ENCODE measurements at regions not wholly inside any gene's neighbourhood (a gene's known extent, or its start where the extent isn't known, plus 50 kb on each side); places are given as distances from the start of the nearest gene placed in this dataset.
"Not testable (repeated sequence)": the region's sequence is repeated elsewhere in the genome, so short reads cannot be mapped to it uniquely, and the experiment has no call there.

DNA sequence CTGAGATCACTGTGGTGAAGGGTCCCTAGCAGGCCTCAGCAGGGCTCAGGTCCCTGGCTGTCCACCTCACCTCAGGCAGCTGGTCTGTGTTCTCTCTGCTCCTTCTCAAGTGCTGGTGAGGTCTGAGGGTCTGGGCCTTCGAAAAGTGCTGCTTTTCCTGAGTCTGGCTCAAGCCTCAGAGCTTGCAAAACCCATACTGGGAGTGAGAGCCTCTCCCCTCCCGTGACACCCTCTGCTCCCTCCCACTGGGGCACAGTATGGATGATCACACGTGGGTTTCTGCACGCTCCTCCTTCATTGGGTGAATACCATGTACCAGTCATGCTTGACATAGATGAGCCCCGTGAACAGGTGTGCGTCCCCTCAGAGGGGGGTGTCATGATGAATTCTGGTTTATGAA, 73.3 kb upstream of the WASF3 start:
- DNase-seq, result no peak

DNA sequence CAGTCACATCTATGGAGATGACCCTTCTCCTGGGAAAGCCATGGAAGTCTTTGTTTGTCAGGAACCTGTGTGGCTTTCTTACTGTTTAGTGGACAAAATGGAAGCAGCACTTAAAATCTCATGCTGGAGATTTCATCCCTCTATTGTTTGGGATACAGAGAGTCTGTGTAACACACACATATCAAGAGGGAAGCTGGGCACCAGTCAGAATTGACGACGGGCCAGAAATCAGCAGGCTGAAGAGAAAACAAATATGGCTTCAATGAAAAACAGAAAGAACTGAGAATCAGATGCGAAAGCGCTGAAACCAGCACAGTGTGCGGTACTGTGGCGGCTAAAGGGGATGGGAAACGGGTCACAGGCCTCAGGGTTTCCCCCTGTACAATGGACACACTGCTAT, 72.2 kb upstream of the WASF3 start:
- no peak for DNase-seq

DNA sequence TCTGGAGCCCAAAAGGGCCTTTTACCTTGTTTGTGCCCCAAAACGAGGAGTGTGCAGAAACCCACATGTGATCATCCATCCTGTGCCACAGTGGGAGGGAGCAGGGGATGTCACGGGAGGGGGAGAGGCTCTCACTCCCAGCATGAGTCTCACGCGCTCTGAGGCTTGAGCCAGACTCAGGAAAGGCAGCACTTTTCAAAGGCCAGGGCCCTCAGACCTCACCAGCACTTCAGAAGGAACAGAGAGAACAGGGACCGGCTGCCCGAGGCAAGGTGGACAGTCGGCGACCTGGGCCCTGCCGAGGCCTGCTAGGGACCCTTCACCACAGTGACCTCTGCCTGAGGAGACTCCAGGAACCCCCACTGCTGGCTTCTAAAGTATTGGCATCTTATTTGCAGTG, 71.7 kb upstream of the WASF3 start:
- no peak for DNase-seq

DNA sequence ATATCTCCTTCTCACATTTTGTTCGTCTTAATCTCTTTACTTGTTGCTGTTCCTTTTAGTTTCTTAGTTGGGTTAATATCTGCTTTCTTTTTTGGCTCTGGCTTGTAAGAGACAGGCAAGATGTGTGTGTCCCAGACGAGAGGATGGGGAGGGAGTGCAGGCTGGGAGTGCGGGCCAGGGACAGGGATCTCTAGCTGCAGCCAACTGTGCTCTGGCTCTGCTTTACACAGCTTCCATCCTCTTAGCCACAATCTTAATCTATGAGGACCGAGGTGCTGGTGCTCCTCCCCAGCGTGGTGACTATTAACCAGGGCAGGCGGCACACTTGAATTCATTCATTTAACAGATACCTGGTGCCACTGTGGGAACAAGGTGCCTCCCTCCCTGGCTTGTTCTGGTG, 70.9 kb upstream of the WASF3 start:
- DNase-seq, result no peak

DNA sequence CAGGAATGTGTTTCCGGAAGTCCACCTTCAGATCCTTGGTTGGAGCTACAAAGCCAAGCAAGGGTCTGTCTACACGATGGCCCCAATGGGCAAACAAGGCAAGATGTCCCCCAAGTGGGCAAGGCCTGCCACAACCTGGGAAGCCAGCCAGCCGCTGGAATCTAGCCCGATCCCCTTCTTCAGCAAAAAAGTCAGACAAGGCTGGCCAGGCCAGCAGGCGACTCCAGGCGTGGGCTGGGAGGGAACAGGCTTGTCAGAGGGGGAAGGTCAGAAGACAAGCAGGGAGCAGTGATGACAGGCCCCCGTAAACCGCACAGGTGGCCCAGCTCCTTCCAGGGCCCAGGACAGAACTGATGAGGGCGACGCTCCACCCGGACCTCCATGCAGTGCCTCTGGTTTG, 69.7 kb upstream of the WASF3 start:
- no peak for DNase-seq

DNA sequence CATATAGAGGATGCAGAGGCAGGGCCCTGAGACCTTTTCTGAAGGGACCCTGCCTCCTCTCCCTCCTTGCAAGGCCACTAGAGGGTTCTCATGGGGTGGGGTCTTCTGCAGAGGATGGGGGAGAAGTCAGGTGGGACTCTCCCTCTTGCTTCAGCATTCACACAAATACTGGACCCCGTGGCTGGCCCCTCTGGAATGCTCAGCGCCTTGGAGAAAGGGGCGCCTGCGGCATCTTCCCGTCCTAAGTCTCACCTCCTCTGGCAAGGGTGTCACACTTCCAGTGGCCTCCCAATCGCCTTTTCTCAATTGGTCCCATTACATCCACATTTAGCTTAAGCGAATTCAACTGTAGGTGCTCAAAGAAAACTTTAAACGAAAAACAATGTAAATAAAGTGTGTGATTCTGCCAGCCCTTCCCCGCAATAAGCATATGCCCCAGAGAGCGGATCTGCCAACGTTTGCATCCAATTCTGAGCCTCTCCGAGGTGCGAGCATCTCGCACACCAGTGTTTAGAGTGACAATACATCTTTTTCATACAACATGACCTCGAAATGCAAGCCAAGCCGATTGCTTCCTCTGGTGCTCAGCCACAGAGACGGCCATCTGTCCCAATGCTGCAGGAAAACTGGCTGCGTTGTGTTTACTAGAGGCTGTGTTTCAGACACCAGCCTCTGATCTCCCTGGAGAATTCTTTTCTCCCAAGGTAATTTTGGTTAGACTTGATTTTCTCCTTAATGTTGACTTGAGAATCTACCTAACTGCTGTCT, 69.1 kb upstream of the WASF3 start:
- DNase-seq, result no peak

DNA sequence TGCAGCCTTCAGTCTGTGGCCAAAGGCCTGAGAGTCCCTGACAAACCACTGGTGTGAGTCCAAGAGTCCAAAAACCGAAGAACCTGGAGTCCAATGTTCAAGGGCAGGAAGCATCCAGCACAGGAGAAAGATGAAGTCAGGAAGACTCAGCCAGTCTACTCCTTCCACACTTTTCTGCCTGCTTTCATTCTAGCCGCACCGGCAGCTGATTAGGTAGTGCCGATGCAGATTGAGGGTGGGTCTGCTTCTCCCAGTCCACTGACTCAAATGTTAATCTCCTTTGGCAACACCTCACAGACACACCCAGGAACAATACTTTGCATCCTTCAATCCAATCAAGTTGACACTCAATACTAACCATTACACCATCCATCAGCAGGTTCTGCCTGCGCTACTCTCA, 65.2 kb upstream of the WASF3 start:
- not testable (repeated sequence) for DNase-seq

DNA sequence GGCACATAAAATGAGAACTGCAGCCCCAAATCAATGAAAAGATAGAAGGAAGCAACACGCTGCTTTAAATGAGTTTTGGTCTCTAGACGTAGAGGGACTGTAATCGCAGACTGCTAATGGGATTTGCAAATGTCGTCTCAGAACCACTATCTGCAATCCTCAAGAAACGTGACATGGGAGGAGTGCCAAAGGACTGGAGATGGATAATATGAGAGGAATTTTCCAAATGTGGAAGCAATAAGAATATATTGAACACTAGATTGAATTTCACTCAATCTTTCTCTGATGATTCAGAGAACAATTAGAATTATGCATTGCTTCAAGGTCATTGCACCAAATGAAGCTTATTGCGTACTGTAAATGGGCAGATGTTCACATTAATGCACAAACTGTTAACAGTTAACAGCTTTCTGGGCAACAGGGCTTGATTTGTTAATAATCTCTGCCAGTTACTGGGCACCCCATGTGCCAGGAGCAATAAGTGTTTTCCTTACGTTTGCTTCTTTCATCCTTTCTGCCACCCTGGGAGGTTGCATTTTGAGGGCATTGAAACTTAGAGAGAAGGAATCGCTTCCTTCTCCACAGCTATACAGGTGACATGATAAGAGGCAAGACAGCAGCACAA, 62.8 kb upstream of the WASF3 start:
- no peak for DNase-seq

DNA sequence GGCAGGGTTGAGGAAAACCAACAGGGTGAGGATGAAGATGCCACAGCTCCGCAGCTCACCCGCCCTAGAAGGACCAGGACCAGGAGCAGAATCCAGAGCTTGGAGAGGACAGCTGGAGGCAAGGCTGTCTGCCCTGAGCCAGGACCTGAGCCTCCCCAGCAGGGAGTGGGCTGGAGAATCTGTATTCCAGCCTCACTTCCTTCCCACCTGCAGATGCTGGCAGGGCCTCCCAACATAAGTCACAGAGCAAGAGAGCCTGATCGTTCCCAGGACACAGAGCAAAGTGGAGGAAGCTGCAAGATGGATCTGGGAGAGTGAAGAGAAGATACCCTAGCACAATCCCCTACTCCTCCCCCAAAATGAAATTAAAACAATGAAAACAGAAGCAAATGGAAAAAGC, 61.7 kb upstream of the WASF3 start:
- DNase-seq, result no peak

DNA sequence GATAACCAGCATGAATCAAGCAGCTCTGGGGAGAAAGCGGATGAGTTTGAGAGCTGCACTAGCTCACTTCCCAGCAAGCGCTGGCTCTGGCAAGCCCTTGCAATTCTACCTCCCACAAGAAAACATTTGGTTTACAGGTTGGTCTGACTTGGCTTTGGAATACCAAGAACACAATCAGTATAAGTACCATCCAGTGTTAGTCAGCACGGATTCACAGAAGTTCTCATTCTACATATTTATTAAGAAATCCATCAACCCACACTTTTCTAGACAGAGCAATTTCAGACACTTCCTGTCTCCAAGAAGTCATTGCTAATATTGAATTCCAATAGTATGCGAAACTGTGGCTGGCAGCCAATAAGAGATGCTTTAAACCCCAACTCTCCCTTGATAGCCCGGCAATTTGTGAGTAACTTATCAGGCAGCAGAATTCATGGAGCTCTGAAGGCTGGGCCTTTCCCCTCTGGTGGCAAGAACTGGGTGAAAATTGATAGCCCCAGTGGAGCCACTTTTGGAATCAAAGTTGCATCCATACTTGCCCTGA, 59.4 kb upstream of the WASF3 start:
- no peak for DNase-seq

DNA sequence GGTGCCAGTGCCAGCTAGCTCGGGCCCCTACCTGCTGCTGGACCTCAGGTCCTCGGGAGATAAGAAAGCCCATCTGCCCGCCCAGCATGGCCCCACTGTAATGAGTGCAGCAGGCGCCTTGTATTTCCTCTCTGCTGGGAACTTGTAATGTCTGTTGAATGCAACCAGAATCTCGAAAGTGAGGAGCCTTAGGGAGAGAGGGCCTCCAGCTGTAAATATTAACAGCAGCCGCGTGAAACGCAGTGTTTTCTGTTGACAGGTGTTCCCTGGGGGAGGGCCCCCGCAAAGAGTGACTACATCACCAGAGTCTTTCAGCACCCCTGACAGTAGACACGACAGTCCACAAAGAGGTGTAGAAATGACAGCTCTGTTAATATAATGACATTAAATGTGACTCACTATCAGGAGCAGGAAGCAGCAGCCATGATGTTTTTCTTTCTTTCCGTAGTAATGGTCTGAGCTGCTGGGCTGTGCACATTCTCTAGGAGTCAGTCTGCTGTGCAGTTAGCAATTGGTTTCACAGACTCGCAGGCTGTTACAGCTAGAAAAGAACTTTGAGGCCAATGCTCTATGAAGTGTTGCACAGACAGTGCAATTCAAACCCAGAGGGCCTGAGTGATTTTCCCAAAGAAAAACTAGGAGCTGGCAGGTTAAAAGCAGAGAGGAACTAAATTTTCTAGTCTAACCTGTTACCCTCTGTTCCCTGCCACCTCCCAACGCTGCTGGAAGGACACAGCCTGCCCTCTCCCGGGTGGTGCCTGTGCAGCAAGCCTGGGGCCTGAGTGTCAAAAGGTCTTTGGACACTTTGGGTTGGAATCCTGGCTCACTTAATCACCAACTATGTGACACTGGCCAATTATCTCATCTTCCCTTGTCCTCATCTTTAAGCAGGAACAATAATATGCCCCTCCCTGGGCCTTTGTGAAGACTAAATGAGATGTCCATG, 58.6 kb upstream of the WASF3 start:
- no peak for DNase-seq

DNA sequence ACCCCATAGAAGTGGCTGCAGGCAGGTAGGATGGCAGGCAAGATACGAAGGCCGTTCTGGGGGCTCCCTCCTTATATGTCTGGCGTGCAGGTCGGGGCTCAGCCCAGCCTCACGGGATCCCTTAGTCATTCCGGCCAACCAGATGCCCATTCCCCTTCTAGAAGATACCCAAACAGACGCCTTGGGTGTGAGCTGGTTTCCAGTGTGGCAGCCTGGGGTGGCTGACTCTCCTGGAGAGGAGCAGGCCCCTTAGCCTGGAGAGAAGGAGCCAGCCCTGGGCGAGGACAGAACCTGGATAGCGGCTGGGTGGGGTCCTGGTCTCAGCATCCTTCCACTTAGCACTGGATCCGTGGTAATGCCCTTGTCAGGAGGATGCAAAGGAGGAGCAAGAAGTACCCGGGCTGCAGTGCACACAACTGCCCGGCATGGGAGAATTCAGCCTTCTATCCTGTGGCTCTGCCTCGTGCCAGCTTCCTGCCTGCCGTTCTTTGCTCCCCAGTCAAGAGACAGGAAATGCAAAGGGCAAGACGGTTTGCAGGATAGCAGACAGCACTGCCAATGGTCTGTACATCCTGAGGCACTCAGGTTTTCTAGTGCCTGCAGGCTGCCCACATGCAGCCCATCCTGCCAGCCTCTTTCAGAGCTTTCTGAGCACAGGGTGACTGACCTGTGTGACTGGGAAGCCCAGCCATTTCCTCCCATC, 56.7 kb upstream of the WASF3 start:
- no peak for DNase-seq

DNA sequence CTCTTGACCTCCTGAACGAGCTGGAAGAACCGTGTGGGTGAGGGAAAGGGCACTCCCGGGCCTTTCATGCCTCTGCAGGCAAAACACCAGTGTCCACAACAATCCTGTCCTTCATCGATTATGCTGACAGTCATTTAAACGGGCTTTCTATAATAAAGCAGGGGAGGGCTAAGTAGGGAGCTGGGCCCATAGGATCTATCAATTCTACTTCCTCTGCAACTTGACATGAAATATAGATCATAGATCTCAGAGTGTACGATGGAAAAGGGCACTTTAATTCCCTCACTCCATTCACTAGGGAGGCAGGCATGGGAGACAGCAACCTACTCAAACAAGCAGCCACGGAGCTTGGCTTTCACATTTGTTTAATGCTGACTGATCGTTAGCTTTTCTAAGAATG, 55.8 kb upstream of the WASF3 start:
- DNase-seq, result no peak

DNA sequence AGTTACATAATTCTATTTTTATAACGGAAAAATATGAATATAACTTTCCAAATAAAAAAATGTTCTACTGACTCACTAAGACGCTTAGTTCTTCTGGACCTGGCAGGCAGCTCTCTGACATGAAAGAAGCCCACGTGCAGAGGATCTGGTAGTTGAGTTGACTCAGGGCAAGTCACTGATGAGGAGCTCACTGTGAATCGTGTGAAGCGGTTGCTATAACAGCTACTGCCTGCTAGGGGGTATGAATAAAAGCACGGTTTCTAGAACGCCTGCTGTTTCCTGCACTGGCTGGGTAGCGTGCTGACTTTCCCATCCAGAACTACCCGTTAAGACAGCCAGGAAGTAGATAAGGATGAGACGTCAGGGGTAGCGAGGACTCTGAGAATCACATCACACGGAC, 54.7 kb upstream of the WASF3 start:
- DNase-seq, result no peak

DNA sequence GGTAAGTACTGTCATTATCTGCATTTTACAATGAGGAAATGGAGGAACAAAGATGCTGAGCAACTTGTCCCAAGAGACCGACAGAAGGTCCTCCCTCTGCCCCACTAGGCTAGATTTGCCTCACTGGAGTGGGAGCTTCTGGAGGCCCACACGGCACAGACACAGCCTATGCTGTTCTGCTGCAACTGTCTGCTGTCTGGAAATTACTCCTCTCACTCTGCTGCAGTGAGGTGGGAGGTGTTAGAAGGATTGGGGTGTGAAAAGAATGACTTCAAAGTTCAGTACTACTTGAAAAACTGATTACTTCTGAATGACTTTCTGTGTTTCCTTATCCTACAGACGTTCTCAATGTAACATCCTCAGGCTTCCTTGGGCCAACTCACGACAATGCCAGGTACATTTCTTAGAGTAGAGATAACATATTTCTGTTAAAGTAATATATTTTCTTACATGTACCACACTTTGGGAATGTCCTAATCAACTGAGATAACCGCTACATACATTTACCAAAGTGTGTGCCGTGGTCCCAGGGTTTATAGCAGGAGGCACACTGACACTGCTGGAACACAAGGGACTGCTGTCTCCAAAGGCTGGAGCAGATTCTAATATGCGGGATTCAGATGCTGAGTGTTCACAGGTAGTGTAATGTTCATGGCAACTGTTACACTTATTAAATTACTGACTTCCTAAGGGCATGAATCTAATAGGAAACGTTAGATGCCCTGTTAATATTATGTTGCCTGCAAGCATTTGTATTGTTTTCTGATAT, 53.5 kb upstream of the WASF3 start:
- DNase-seq, result no peak

Measured in NCI-H1436 (cell line).